Keratinocyte (primary cell): ENCODE measurements at regions not wholly inside any gene's neighbourhood (a gene's known extent, or its start where the extent isn't known, plus 50 kb on each side); places are given as distances from the start of the nearest gene placed in this dataset.
"Not testable (repeated sequence)": the region's sequence is repeated elsewhere in the genome, so short reads cannot be mapped to it uniquely, and the experiment has no call there.

Experiments
- DNase-seq: peaks from one replicate; pipeline ENCODE4 v3.0.0-alpha.2; 2011; ENCODE audit warnings: low read depth, missing footprints, low spot score
- FAIRE-seq: peaks from 2 replicates; lab custom pipeline; 2011; peaks lifted over from hg19 to GRCh38; lab: Jason Lieb, UNC
- H2AFZ ChIP-seq: 2 replicates; pipeline ENCODE4 v1.6.0; 2012; ENCODE audit warnings: low read length, control low read depth, inconsistent platforms; ENCODE audit not compliant: control insufficient read depth
- H3K27ac ChIP-seq: 2 replicates; pipeline ENCODE4 v1.5.1; 2011; ENCODE audit warnings: low read length; ENCODE audit not compliant: control insufficient read depth, insufficient read depth
- H3K27me3 ChIP-seq: 3 replicates; pipeline ENCODE4 v1.6.0; 2011; ENCODE audit warnings: low read length; ENCODE audit not compliant: control insufficient read depth, insufficient read depth; ENCODE audit errors: extremely low read depth
- H3K36me3 ChIP-seq, 2 experiments: 2 replicates in 1 of 2; 3 replicates in 1 of 2; pipeline ENCODE4 v1.5.1; 2011; ENCODE audit warnings: low read length in 2 of 2, mild to moderate bottlenecking in 1 of 2; ENCODE audit not compliant: control insufficient read depth in 2 of 2, insufficient read depth in 2 of 2; ENCODE audit errors: extremely low read depth in 1 of 2
- H3K4me1 ChIP-seq: 3 replicates; pipeline ENCODE4 v1.5.1; 2011; ENCODE audit warnings: low read length; ENCODE audit not compliant: control insufficient read depth, insufficient read depth; ENCODE audit errors: extremely low read depth
- H3K4me2 ChIP-seq: 3 replicates; pipeline ENCODE4 v1.6.0; 2011; ENCODE audit warnings: low read depth, low read length; ENCODE audit not compliant: control insufficient read depth, insufficient read depth; ENCODE audit errors: extremely low read depth
- H3K4me3 ChIP-seq, 3 experiments: fragments of 200-600 bp in 1 of 3; sonication (generic) in 1 of 3; 2 replicates in 2 of 3; 3 replicates in 1 of 3; pipeline ENCODE4 v1.5.1; 2011 to 2016; ENCODE audit warnings: low read length in 3 of 3, mild to moderate bottlenecking in 3 of 3, control low read depth in 2 of 3, inconsistent platforms in 1 of 3, low read depth in 1 of 3, mixed read lengths in 1 of 3, mixed run types in 1 of 3, moderate library complexity in 1 of 3; ENCODE audit not compliant: control insufficient read depth in 2 of 3, insufficient read depth in 2 of 3; ENCODE audit errors: extremely low read depth in 1 of 3
- H3K79me2 ChIP-seq: 2 replicates; pipeline ENCODE4 v1.6.0; 2012; ENCODE audit warnings: low read length; ENCODE audit not compliant: control insufficient read depth, insufficient read depth
- H3K9ac ChIP-seq: 3 replicates; pipeline ENCODE4 v1.6.0; 2011; ENCODE audit warnings: low read length; ENCODE audit not compliant: control insufficient read depth, insufficient read depth; ENCODE audit errors: extremely low read depth
- H3K9me1 ChIP-seq: 3 replicates; pipeline ENCODE4 v1.6.0; 2011; ENCODE audit warnings: low read length; ENCODE audit not compliant: control insufficient read depth, insufficient read depth; ENCODE audit errors: extremely low read depth
- H3K9me3 ChIP-seq: 2 replicates; pipeline ENCODE4 v1.5.1; 2012; ENCODE audit warnings: low read depth, low read length; ENCODE audit not compliant: control insufficient read depth
- H4K20me1 ChIP-seq: 3 replicates; pipeline ENCODE4 v1.6.0; 2011; ENCODE audit warnings: low read length; ENCODE audit not compliant: control insufficient read depth, insufficient read depth; ENCODE audit errors: extremely low read depth
- CTCF ChIP-seq, 3 experiments: IDR thresholded peaks in 1 of 3; conservative IDR thresholded peaks in 1 of 3; optimal IDR thresholded peaks in 1 of 3; 2 replicates in 2 of 3; 3 replicates in 1 of 3; pipeline versions ENCODE3 to v1.5.1; 2011; ENCODE audit warnings: low read length in 3 of 3, mild to moderate bottlenecking in 3 of 3, moderate library complexity in 2 of 3, control low read depth in 1 of 3, inconsistent platforms in 1 of 3; ENCODE audit not compliant: insufficient read depth in 2 of 3; ENCODE audit errors: extremely low read depth in 1 of 3
- EZH2 ChIP-seq: IDR thresholded peaks from one replicate; pipeline ENCODE4 v1.6.1; 2012; ENCODE audit warnings: inconsistent platforms, mild to moderate bottlenecking, low read length, moderate library complexity
- dilution Hi-C: fragments of 300-500 bp; cut with MboI; formaldehyde crosslinking; loops from one replicate; pipeline ENCODE4 v1.7.0; 2020; ENCODE audit warnings: low sequenced_read_pairs; ENCODE audit not compliant: extremely low pct_ligation_motif_present

DNA sequence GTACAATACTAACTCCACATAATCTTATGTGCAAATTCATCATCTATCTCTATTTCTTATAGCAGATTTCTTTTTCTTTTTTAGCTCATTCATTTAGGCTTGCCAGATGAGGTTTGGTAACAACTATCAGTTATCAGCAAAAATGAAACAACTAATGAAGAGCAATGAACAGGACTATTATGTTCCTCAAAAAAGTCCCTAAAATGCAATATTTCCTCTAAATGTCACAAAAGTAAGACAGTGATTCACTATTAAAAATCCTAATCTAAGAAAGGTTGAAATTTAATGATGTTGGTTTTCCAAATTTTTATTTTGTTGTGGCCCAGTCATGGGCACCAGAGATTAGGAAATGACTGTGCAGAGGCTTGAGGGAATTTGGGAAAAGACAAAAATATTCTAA is 135.3 kb downstream of the PPIAL4G start:
- TF ChIP-seq CTCF (optimal IDR thresholded peaks at IDR 0.05 in 1 of 3, IDR thresholded peaks at IDR 0.05 in 1 of 3, conservative IDR thresholded peaks at IDR 0.05 in 1 of 3; ENCODE audit: extremely low read depth in 1 of 3, insufficient read depth in 2 of 3, low read length in 3 of 3) (no peak), EZH2 (no peak)
- no peaks in the 10 kb centered on the region for H3K9me1 ChIP-seq
- dilution Hi-C loops = no loop called here
- DNase-seq (no peak), FAIRE-seq (no peak)
- no peak overlapping the region for H3K4me2 ChIP-seq
- H2AFZ ChIP-seq = no peak overlapping the region
- H3K9ac ChIP-seq = no peak overlapping the region
- H3K9me3 ChIP-seq = no peaks in the 10 kb centered on the region
- no peaks in the 10 kb centered on the region for H4K20me1 ChIP-seq
- H3K27ac ChIP-seq = no peak overlapping the region
- peaks cover 22% of the 10 kb centered on the region for H3K27me3 ChIP-seq
- no peaks in the 10 kb centered on the region for H3K36me3 ChIP-seq
- H3K4me3 ChIP-seq = no peak overlapping the region
- no peaks in the 10 kb centered on the region for H3K79me2 ChIP-seq
- no peaks in the 10 kb centered on the region for H3K4me1 ChIP-seq

DNA sequence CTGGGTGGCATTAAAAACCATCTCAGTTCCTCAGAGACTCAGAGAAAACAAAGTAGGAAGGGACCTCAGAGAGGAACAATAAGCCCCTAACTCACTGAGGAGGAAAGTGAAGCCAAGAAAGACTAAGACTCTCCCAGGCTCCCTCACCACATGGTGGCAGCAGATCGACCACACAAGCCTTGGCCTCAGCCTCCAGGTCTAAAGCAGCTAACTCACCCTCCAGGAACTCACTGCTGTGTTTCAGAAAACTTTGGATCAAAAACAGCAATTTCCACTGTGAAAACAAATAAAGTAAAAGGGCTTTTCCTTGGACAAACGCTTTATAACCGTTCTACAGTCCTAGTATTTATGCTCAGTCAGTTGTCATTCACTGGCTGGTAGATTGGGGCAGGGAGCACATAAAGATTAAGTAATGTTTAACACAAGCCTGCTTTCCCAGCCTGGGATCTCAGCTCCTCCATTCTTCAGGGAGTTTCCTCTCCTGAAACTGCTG is 137.4 kb downstream of the PPIAL4G start:
- H3K27ac ChIP-seq, DNase-seq, H3K27me3 ChIP-seq, H3K9ac ChIP-seq, H3K79me2 ChIP-seq, H3K36me3 ChIP-seq, dilution Hi-C loops, H3K4me2 ChIP-seq, H4K20me1 ChIP-seq, H3K9me3 ChIP-seq, FAIRE-seq, H3K4me3 ChIP-seq, H3K9me1 ChIP-seq, H3K4me1 ChIP-seq: not testable (repeated sequence)
- H2AFZ ChIP-seq = peak overlapping the region; percentile 24
- peak in 2 of 3 experiments; percentile 66 for TF ChIP-seq CTCF (optimal IDR thresholded peaks at IDR 0.05 in 1 of 3, IDR thresholded peaks at IDR 0.05 in 1 of 3, conservative IDR thresholded peaks at IDR 0.05 in 1 of 3; ENCODE audit: extremely low read depth in 1 of 3, insufficient read depth in 2 of 3, low read length in 3 of 3)

DNA sequence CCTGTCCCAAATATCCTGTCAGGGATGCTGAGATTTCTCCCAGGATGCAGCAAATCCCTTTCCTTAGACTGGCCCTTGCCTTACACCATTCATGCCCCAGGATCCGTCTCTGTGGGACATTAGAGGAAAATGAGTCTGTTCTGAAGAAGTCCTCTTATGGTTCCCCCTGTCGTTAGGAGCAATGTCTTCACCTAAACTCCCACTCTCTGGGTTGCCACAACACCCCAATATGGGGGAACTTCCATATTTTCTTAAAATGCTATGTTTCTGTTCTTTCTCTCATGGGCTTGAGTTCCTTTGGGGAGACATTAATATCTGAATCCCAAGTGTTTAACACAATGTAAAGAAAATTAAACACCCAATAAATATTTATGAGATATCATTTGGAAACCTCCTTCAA is 138.5 kb downstream of the PPIAL4G start:
- H3K4me2 ChIP-seq, H3K9me1 ChIP-seq, H2AFZ ChIP-seq, H3K4me1 ChIP-seq, H3K9ac ChIP-seq, H3K36me3 ChIP-seq, DNase-seq, FAIRE-seq, H3K27ac ChIP-seq, dilution Hi-C loops, H3K9me3 ChIP-seq, H3K4me3 ChIP-seq, H3K27me3 ChIP-seq, H4K20me1 ChIP-seq, H3K79me2 ChIP-seq: not testable (repeated sequence)

GRCh38 chr1:148341729-148342128 is 141.4 kb downstream of the PPIAL4G start:
- dilution Hi-C loops, H3K79me2 ChIP-seq, H3K4me3 ChIP-seq, H3K27ac ChIP-seq, H3K27me3 ChIP-seq, H3K4me2 ChIP-seq, H3K9me3 ChIP-seq, H3K4me1 ChIP-seq, H2AFZ ChIP-seq, H4K20me1 ChIP-seq, FAIRE-seq, H3K36me3 ChIP-seq, H3K9ac ChIP-seq, DNase-seq, H3K9me1 ChIP-seq: not testable (repeated sequence)
